ENCODE measurements at regions not wholly inside any gene's neighbourhood (a gene's known extent, or its start where the extent isn't known, plus 50 kb on each side); places are given as distances from the start of the nearest gene placed in this dataset.

DNA sequence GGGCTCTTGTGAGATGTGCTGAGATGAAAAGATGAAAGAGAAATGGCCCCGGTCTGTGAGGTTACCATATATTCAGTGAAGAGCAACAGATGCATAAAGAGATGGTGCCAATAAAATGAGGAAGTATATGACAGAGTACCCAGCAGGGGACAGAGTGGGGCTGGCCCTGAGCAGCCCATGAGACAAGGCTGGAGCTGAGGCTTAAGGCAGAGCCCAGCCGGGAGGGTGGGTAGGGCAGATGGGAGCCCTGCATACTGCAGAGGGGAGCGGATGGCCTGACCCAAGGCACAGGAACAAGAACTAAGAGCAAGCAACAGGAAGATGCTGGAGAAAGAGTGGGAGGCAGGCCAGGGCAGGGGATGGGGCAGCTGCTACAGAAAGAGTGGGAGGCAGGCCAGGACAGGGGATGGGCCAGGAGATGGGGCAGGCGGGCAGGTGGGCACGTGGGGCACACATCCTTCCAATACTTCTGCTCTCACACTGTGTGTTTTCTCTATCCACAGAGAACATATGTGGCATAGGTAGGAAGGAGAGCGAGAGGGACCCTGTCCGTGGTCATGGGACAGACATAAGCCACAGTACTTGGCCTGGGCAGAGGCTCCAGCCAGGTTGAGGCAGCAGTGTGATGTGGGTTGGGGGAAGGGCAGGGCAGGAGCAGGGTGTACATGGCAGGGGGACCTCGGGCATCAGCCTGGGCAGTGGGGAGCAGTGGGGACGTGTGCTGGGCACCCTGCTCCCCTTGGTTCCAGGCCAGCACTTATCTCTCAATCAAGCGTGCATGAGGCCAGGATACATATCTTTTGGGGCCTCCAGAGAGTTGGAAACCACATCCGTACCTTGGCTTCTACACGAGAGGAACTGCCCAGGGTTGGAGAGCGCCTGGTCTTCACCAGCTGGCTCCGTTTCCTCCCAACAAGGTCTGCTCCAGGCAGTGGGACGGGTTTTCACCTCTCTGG is 91.6 kb upstream of the IKZF1 start:
- peaks cover 9% of the 10 kb centered on the region for H3K4me1 ChIP-seq
- no peak overlapping the region for H3K4me3 ChIP-seq
- H3K27ac ChIP-seq = no peak overlapping the region
- H3K9me3 ChIP-seq = no peaks in the 10 kb centered on the region
- H3K36me3 ChIP-seq = no peaks in the 10 kb centered on the region
- intact Hi-C loops (cut with DNase I) = no loop called here
- no peaks in the 10 kb centered on the region for H3K27me3 ChIP-seq (ENCODE audit: low read depth)
- peak; percentile 32 to 67 for ATAC-seq
- DNase-seq = no peak
- TF ChIP-seq, protein P1, sequence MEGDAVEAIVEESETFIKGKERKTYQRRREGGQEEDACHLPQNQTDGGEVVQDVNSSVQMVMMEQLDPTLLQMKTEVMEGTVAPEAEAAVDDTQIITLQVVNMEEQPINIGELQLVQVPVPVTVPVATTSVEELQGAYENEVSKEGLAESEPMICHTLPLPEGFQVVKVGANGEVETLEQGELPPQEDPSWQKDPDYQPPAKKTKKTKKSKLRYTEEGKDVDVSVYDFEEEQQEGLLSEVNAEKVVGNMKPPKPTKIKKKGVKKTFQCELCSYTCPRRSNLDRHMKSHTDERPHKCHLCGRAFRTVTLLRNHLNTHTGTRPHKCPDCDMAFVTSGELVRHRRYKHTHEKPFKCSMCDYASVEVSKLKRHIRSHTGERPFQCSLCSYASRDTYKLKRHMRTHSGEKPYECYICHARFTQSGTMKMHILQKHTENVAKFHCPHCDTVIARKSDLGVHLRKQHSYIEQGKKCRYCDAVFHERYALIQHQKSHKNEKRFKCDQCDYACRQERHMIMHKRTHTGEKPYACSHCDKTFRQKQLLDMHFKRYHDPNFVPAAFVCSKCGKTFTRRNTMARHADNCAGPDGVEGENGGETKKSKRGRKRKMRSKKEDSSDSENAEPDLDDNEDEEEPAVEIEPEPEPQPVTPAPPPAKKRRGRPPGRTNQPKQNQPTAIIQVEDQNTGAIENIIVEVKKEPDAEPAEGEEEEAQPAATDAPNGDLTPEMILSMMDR (IDR thresholded peaks at IDR 0.05) = no peak

DNA sequence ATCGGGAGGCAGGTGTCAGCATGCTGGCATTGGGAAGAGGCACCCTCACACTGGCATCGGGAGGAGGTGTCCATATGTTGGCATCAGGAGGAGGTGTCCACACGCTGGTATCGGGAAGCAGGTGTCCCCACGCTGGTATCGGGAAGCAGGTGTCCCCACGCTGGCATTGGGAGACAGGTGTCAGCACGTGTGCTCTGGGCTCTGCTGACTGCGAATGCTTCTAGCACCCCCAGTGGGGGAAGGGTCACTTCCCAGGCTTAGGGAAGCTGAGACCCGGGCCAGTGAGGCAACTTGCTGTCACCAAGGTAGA is 92.5 kb upstream of the IKZF1 start:
- Histone ChIP-seq H3K9me3 (no peaks in the 10 kb centered on the region), H3K36me3 (no peaks in the 10 kb centered on the region), H3K27ac (no peak overlapping the region), H3K27me3 (ENCODE audit: low read depth) (no peaks in the 10 kb centered on the region), H3K4me1 (peaks cover 19% of the 10 kb centered on the region), H3K4me3 (no peak overlapping the region)
- intact Hi-C loops (cut with DNase I) = no loop called here
- TF ChIP-seq, protein P1 (IDR thresholded peaks at IDR 0.05) = no peak
- ATAC-seq (no peak), DNase-seq (no peak)

DNA sequence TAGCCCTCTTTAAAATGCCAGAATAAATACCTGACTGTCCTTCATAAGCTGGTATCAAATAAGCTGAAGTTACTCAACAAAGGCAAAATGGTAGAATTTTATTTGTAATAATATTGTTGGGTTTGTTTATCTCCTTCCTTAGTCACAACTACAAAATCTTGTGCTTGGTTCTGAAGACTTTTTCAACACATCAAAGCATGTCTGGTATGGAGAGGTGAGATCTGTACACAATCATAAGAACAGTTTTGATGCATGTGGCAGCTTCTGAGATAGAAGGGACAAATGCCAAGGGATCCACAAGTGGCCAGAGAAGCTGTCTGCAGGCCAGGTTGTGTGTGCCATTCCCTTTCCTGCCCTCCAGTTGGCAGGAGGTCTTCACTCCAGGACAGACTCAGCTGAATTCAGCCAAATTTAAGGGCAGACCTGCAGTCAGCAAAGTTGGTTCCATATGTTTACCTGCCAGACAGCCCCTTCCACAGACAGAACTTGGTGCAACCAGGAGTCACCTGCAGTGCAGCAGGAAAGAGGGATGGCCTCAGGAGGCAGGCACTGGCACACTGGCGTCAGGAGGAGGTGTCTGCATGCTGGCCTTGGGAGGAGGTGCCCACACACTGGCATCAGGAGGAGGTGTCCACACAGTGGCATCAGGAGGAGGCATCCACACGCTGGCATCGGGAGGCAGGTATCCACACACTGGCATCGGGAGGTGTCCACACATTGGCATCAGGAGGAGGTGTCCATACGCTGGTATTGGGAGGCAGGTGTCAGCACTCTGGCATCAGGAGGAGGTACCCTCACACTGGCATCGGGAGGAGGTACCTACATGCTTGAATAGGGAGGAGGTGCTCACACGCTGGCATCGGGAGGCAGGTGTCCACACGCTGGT is 93.1 kb upstream of the IKZF1 start:
- no peaks in the 10 kb centered on the region for H3K9me3 ChIP-seq
- H3K27ac ChIP-seq = no peak overlapping the region
- H3K4me3 ChIP-seq = no peak overlapping the region
- DNase-seq (no peak), ATAC-seq (no peak)
- TF ChIP-seq, protein P1 (IDR thresholded peaks at IDR 0.05) = no peak
- H3K4me1 ChIP-seq = peaks cover 22% of the 10 kb centered on the region
- intact Hi-C loops (cut with DNase I) = no loop called here
- H3K27me3 ChIP-seq (ENCODE audit: low read depth) = no peaks in the 10 kb centered on the region
- H3K36me3 ChIP-seq = no peaks in the 10 kb centered on the region

DNA sequence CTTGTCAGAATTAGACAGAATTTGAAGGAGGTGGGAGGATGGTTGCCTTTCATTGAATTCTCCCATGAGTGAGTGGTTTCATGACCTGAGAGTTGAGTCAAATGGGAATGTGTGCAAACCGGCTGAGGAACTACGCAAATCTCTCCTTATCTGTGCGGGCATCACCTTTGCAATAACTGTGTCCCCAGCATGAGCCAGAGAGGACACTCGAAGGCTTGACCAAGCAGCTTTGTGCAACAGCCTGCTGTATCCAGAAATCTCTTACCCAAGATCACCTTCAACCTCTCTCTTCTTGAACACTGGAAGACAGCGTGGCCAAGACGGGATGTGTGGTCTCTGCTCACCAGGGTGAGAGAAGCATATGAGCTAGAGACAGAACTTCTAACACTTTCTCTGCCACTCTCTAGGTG is 93.8 kb upstream of the IKZF1 start:
- intact Hi-C loops (cut with DNase I) = no loop called here
- TF ChIP-seq, protein P1 (IDR thresholded peaks at IDR 0.05) = no peak
- Histone ChIP-seq H3K9me3 (no peaks in the 10 kb centered on the region), H3K27ac (no peak overlapping the region), H3K4me3 (no peak overlapping the region), H3K36me3 (no peaks in the 10 kb centered on the region), H3K27me3 (ENCODE audit: low read depth) (no peaks in the 10 kb centered on the region), H3K4me1 (peaks cover 22% of the 10 kb centered on the region)
- DNase-seq (no peak), ATAC-seq (no peak)

DNA sequence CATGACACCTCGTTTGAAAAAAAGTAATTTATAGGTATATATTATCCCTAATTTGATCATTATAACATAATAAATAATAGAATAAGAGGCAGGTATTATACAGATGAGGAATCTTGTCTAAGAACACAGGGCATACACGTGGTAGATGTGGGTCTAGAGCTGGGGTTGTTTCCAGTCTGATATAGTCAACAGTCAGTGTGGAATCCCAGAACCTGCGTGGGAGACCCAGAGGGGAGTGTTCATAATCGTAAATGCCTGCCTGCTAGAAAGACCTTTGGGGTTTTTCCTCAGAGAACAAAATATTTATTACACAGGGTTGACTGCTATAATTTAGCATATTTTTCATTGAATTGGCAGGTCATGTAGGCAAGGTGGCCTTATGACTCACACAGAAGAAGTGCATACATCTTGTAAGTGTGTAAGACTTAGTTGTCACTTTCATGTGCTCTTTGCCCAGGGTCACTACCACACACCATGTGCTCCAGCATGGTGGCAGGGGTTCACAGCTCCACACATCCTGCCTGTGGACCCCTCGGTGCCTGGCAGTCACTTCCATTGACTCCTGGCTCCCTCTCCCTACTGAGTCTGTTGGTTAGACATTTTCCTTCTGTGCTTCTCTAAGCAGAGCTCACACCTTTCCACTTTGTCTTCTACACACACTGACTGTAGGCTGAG is 94.9 kb upstream of the IKZF1 start:
- H3K27ac ChIP-seq = no peak overlapping the region
- intact Hi-C loops (cut with DNase I) = no loop called here
- no peak for DNase-seq
- H3K36me3 ChIP-seq = no peaks in the 10 kb centered on the region
- TF ChIP-seq, protein P1 (IDR thresholded peaks at IDR 0.05) = no peak
- H3K4me3 ChIP-seq = no peak overlapping the region
- no peaks in the 10 kb centered on the region for H3K9me3 ChIP-seq
- H3K27me3 ChIP-seq (ENCODE audit: low read depth) = no peaks in the 10 kb centered on the region
- peaks cover 21% of the 10 kb centered on the region for H3K4me1 ChIP-seq
- no peak for ATAC-seq

Data from lower lobe of right lung (tissue), 2 donors.